ENCODE measurements at regions not wholly inside any gene's neighbourhood (a gene's known extent, or its start where the extent isn't known, plus 50 kb on each side); places are given as distances from the start of the nearest gene placed in this dataset.

DNA sequence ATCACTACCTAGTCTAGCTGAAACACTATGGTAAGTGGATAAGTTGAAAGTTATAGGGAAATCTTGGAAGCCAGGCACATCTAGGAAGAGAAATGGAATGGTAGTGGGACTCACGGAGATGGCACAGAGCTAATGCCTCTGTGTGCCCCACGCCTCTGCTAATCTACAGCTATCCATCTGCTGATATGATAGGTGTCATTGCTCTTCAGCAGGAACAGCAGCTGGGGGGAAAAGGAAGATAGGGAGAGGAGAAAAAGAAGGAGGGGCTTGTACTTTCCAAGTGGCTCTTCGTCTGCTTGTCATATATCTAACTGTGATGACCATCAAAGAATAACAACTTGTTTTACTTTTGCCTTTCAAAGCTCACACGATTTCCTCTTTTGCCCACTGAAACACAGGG is 1199.1 kb upstream of the SORCS1 start:
- TF ChIP-seq, protein P1, sequence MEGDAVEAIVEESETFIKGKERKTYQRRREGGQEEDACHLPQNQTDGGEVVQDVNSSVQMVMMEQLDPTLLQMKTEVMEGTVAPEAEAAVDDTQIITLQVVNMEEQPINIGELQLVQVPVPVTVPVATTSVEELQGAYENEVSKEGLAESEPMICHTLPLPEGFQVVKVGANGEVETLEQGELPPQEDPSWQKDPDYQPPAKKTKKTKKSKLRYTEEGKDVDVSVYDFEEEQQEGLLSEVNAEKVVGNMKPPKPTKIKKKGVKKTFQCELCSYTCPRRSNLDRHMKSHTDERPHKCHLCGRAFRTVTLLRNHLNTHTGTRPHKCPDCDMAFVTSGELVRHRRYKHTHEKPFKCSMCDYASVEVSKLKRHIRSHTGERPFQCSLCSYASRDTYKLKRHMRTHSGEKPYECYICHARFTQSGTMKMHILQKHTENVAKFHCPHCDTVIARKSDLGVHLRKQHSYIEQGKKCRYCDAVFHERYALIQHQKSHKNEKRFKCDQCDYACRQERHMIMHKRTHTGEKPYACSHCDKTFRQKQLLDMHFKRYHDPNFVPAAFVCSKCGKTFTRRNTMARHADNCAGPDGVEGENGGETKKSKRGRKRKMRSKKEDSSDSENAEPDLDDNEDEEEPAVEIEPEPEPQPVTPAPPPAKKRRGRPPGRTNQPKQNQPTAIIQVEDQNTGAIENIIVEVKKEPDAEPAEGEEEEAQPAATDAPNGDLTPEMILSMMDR (IDR thresholded peaks at IDR 0.05) = no peak
- TF ChIP-seq EP300 (IDR thresholded peaks at IDR 0.05) = no peak

Measured in tibial nerve (tissue), 4 donors.